GM21529 (cell line): ENCODE measurements at regions not wholly inside any gene's neighbourhood (a gene's known extent, or its start where the extent isn't known, plus 50 kb on each side); places are given as distances from the start of the nearest gene placed in this dataset.

Source experiments
- ATAC-seq: cut with Tn5 transposase; IDR thresholded peaks from one replicate; pipeline ENCODE4 v1.9.1; 2021; ENCODE audit not compliant: unreplicated experiment

DNA sequence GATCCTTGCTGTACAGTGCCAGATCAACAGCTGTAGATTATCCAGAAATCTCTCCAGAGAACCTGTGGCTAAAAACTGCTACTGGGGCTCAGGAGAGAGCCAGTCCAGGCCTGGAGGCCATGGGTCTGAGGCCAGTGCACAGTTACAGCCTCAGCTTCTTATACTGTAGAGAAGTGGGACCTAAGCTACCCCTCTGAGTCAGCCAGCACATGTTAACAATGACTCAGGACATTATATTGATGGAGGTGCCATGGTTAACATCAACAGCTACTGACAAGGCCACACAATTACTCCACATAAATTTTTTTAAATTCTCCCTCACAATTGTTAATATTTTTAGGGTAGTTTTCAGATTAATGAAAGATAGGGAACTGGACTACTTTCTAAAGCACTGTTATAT lies 138.5 kb downstream of the RBM26 start:
- no peak for ATAC-seq

DNA sequence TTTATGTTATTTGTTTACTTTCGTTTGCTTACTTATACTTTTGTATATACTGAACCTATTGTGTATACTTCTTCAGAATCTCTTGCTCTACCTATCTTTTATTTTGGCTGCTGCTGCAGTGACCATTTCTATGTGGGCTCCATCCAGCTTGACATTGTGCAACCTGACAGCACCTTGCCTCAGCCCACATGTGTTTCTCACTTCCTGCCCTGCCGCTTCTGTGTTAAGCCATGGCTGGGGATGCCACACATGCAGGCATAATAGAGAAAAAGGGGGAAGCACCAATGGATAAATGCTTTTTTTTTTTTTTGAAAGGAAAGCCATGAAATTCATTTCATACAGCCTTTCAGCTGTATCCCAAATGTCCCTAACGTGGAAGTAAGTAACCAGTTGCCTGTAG lies 147.6 kb downstream of the RBM26 start:
- ATAC-seq = peak; percentile 99

DNA sequence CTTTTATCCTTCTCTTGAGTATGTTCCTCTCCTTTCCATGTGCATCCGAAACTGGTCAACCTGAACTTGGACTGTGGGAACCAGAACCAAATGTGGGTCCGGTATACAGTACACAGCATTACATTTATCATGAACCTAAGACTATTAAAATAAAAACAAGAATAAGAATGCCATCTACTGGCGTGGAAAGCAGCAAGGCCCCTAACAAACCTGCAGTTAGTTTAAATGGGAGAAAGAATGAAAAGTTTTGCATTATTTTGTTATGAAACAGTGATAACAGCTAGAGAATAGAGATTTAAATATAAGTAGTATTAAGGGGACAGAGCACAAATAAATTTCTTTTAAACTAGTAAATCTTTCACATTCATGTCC lies 159.5 kb downstream of the RBM26 start:
- ATAC-seq = peak; percentile 23

DNA sequence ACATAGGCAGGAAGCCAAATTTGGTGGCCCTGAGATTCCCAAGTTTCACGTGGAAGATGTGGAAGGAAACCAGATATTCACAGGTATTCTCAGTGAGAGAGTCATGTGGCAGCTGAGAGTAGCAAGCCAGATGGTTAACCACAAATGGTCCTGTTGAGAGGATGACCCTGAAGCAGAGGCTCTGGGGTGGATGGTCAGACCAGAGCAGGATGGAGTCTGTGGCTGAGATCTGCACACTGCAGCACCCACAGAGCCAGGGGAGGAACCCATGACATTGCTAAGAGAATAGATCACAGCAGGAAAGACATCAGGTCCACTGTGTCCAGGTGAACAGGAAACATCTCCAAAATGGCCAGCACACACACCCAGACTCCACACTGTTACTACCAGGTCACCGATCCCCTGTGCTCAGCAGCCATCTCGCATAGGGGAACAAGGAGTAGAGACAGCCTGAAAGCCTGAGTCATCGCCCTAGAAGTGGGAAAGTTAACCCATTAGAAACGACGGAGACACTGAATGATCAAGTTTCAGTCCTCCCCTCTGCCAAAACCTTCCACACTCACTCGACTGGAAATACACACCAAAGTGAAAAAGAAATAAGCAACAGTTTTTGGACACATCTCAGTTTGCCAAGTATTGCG lies 160.0 kb downstream of the RBM26 start:
- peak; percentile 70 for ATAC-seq

DNA sequence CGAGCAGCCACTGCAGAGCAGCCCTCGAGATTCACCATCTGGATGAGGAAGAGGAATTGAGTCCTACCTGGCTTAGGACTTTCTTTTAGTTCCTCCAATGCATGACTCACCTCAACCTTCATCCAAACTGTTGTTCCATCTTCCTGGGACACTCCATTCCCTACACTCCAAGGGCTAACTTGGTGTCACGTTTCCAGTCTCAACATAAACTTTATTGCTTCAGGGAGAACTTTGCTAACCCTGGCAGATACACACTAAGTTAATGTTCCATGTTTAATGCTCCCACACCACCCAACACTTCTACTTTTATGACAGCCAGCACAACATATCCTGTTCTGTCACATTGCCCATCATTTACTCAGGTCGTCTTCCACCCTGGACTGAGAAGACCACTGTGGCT lies 164.4 kb downstream of the RBM26 start:
- ATAC-seq = no peak

DNA sequence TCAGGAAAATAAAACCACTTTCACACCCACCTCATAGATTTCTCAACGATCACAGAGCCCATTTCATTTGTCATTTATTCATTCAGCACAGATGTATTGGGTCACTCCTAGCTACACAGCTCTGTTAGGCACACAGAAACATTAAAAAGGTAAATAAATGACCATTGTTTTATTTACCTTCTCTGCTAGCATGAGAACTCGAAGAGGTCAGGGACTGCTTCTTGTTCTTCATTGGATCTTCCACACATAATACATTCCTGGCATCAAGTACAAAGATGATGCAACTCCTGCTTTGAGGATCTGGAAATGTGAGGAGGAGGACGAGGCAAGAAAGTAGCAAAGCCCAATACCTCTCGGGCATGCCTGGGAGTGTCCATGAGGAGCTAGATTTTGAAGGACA lies 168.1 kb downstream of the RBM26 start:
- ATAC-seq = no peak

DNA sequence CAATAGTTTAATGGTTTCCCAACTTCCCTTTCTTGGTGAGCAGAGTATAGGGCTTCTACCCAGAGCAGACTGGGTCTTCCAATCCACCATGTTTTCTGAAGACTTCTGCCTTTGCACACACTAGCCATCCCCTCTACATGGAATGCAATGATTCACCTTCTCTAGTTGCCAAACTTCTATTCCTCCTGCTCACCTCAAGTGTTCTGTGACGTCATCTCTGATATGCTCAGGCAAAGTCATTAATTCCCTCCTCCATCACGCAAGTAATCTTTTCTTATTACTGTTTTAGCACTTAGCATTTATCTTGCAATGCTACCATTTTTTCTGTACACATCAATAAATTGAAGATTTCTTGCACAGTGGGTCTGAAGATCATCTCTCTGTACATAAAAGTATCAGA lies 174.2 kb downstream of the RBM26 start:
- no peak for ATAC-seq

DNA sequence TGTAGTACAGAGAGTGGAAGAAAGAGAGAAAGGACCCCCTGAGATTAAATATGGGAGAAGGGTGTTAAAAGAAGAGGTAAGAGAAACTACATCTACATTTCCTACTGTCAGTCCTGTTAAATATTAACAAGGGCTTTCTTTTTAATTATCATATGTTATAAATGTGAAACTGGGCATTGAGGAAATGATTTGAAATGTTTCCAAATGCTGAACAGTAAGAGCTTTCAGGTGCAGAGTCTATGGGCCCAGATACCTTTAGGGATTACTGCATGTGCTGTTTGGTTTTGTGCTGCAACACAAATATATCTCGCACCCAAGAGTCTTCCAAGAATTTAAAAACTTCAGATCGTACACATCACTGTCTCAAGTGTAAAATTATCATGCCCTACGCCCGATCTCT lies 176.3 kb downstream of the RBM26 start:
- ATAC-seq = no peak

DNA sequence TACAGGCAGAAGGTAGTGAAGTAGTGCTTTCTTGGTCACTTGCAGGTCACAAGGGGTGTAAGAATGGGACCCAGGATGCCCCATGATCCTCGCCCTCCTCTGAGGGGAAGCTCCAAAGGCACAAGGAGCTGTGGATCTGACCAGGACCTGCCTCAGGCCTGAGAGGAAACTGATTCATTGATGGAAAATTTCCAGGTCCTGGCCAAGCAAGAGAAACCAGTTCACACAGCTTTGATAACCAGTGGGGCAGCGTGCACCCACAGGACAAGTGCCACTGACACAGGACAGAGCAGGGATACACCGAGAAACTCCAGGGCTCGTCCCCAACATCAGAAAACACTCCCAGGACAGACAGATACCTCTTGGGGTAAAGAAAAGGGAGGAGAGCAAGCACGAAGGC lies 177.1 kb downstream of the RBM26 start:
- no peak for ATAC-seq

DNA sequence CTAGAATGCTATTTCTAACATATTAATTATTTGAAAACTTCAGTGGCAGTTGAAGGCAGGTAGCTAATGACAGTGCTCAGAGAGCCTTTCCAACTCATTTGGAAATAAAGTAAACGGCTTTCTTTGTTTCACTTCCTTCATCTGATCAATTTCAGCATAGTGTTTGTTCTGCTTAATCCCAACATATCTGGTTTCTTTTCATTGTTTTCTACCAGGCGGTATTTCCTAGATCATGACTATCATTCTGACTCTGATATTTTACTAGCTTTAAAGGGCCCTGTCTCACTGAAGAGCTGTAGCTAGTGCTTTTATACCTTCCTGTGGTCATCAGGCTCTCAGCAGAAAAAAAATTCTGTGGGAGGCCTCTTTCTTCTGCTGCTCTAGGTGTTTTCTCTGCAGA lies 178.6 kb downstream of the RBM26 start:
- ATAC-seq = peak; percentile 90

DNA sequence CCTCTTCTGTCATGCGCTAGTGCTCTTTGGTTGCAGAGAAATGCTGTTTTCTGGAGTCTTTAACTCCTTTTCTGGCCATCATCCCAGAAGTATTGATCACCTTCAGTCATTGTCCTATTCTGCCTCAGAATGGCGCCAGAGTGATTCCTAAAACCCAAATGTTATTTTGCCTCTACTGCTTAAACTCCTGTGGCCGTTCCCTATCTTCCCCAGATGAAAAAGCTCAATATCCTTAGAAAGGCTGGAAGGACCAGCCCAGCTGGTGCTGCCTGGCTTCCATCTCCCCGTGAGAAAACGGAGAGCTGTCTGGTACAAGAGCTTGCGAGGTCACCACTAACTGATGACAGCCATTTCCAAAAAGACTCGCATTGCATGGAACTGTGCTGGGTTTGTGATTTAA lies 179.1 kb downstream of the RBM26 start:
- ATAC-seq = peak; percentile 21

DNA sequence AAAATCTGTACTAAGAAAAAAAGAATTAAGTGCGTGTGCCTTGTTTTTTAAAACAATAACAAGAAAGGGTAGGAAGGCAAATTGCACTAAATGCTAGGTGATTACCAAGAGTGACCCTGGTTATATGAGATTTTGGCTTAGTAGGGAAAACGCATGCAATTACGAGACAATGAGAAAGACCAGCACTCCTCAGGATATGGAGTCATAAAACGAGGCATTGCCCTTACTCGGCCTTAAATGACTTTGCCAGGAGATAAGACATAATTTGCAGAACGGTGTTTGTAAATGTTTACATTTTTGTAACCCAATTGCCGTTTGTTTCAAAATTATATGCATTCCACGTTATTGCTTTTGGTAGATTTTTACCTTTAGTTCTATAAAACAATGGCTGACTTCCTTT lies 179.8 kb downstream of the RBM26 start:
- no peak for ATAC-seq

DNA sequence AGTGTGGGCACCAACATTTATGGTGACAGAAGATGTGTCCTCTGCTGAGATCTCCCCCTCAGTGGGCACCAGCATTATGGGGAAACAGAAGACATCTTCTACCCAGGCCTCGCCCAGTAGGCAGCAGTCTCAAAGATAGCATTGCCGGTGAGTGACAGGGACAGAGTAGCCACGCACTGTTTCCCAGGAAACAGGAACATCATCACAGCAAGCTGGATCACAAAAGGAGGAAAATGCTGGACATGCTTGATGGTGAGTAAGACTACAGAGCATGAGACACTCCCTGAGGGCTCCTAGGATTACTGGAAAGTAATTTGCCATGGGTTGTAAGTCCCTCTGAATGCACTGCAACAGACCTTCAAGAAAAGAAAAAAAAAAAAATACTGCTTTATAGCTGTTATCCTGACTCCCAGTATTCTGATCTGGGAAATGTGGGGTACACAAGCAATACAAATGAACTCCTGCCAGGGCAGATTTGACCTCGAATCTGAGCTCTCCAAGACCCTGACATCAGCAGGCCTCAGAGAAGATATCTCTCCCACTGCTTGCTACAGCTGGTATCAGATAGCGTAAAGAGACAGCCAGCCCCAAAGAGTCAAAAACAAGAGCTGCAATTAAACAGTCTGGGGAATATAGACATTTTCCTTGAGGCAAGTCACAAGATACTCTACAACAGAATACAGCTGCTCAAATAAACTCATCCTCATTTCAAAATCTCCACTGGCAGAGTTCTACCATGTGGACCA lies 180.4 kb downstream of the RBM26 start:
- no peak for ATAC-seq

DNA sequence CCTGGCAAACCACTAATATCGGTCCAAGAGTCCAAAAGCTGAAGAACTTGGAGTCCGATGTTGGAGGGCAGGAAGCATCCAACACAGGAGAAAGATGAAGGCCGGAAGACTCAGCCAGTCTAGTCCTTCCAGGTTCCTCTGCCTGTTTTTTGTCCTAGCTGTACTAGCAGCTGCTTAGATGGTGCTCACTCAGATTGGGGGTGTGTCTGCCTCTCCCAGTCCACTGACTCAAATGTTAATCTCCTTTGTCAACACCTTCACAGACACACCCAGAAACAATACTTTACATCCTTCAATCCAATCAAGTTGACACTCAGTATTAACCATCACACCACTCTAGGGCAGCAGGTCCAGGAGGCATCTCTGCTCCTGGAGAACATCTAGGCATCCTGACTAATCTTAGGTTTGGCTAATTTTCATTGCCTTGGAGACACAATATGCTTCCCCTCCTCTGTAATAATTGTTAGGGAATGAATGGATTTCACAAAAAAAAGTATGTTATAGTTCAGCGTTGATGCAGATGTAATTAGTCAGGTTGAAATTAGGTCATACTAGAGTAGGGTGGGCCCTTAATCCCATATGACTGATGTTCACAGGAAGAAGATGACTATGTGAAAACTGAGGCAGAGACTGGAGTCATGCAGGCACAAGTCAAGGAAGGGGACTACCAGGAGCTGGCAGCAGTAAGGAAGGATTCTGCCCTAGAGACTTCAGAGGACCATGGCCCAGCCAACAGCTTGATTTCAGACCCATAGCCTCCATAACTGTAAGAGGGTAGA lies 183.4 kb downstream of the RBM26 start:
- no peak for ATAC-seq

DNA sequence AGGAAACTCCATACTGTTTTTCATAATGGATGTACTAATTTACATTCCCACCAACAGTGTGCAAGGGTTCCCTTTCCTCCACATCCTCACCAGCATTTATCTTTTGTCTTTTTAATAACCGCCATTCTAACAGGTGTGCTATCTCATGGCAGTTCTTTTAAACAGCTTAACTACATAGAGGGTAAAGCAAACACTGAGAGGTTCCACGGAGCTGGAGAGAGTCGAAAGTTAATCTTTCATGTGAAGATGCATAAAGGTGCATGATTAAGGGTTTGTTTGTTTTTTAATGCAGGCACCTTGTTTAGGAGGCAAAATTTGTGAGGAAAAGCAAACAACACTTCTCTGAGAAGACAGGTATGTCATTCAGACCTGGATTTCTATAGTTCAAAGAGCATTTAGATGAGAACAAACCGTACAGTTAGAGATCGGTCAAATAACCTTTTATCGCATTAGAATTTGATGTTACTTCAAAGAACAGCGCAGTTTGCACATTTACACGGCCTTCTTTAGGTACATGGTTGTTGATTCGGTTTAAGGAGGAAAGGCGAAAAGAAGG lies 193.9 kb downstream of the RBM26 start:
- no peak for ATAC-seq

DNA sequence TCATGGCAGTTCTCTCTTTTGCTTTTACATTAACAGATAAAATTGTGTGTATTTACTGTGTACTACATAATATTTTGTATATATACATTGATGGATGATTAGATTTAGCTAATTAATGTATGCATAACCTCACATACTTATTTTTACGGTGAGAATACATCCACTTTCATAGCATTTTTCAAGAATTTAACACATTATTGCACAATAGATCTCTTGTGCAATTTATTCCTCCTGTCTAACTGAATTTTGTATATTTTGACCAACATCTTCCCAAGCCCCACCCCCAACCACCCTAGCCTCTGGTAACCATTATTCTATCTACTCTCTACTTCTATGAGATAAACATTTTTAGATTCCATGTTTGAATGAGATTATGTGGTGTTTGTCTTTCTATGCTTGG lies 194.7 kb downstream of the RBM26 start:
- no peak for ATAC-seq

DNA sequence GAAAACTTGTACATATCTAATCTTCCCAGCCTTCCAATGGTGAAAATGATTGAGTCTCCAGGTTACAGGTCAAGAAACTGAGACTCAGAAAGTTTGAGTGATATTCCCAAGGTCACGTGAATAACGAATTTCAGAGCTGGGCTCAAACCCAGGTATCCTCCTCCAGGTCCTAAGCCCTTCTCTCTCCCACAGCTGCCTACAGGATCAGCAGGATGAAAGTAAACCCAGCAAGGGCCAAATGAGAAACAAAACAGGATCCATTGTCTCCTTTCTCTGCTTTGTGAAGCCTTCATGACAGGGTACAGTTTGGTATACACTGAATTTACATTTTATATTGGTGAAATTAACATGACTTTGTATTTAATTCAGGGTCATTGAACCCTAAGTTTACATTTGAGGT lies 208.1 kb downstream of the RBM26 start:
- ATAC-seq = no peak

DNA sequence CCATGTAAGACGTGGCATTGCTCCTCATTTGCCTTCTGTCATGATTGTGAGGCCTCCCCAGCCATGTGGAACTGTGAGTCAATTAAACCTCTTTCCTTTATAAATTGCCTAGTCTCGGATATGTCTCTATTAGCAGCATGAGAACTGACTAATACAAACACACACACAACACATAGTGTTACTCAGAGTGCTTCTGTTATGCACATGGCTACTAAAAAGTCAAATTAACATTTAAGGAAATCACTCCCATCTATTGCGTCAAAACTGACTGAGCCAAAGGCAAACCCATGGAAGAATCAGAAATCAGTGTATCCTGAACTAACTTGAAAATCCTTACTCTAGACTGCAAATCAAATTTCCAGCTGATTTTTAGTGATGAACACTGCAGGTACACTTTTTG lies 209.2 kb downstream of the RBM26 start:
- ATAC-seq = no peak

DNA sequence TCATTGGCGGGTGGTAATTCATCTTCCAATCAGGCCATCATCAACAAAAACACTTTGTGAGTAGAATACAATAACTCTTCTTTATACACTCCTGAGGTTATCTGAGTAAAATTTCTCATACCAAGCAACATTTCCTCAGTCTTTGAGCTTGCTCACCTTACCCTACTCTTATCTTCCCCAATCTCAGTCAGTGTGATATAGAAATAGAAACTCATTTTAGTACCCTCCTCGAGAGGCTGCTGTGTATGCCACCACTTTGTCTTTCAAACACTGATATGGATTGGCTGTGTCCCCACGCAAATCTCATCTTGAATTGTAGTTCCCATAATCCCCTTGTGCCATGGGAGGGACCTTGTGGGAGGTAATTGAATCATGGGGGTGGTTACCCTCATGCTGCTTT lies 209.7 kb downstream of the RBM26 start:
- no peak for ATAC-seq

DNA sequence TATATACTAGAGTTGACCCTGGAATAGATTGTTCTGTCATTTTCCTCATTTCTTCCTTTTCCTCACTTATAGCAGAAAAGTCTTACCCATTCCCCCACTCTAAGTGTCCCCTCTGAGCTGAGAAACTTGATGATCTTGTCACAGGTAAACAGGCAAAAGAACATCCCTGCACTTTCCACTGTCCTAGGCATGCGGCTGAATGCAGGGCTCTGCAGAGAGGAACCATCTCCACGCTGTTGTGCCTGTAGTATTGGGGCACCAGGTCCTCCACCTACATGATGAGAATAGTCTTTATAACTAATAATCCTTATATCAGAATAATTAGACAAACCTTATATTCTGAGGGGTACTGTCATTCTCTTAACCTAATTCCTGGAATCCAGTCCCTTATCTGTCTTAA lies 211.3 kb downstream of the RBM26 start:
- peak; percentile 26 for ATAC-seq

DNA sequence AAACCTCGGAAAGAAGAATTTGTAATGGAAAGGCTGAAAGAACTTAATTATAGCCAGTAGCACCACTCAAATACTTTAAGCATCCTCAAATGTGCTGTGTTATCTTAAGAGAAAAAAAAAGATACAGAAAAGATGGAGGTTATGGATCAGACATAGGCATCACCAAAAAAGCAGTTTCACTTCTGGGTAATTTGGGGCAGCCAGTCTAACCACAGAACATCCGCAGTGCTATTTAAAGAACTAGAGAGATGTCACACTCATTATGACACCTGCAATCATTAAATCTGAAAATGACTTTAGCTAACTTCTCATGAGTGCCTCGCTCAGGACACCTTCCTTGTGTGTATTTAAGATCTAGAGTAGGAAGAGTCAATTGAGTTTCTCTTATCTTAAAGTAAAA lies 211.8 kb downstream of the RBM26 start:
- peak; percentile 96 for ATAC-seq

DNA sequence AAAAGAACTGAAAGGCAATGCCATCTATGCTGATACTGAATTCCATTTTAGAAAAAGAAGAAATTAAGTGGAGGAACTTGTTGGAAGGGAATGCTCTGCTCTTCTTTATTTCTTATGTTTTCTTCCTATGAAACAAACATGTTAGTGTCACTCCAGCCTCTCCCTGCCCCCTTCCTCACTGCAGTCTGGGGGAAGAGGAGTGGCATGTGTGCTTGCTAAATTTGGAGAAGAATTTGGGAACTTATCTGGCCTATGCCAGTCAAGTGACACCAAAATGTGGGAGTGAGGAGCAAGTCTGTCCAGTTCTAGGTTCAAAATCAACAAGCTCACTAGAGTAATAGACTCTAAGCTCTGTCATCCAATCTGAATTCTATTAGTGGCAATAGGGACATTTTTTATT lies 214.6 kb downstream of the RBM26 start:
- no peak for ATAC-seq
